ENCODE measurements at regions not wholly inside any gene's neighbourhood (a gene's known extent, or its start where the extent isn't known, plus 50 kb on each side); places are given as distances from the start of the nearest gene placed in this dataset.

DNA sequence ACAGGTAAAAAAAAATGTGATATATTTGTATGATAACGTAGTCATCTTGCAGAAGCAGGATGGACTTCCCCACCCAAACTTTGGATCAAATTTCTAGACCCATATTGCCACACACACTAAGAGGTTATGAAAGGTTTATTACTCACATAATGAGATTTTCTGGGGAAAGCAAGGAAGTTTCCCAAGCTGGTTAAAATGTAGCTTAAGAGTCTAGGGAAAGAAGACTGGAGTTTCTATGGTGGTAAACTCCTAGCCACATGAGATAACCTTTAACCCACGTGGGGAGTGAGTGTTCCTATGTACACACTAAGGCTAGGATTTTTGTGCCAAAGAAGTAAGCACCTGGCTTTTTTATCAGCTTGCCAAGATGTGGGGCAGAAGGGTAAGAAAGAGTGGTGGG is 335.7 kb upstream of the UBE2E3 start:
- TF ChIP-seq, protein P1, sequence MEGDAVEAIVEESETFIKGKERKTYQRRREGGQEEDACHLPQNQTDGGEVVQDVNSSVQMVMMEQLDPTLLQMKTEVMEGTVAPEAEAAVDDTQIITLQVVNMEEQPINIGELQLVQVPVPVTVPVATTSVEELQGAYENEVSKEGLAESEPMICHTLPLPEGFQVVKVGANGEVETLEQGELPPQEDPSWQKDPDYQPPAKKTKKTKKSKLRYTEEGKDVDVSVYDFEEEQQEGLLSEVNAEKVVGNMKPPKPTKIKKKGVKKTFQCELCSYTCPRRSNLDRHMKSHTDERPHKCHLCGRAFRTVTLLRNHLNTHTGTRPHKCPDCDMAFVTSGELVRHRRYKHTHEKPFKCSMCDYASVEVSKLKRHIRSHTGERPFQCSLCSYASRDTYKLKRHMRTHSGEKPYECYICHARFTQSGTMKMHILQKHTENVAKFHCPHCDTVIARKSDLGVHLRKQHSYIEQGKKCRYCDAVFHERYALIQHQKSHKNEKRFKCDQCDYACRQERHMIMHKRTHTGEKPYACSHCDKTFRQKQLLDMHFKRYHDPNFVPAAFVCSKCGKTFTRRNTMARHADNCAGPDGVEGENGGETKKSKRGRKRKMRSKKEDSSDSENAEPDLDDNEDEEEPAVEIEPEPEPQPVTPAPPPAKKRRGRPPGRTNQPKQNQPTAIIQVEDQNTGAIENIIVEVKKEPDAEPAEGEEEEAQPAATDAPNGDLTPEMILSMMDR (IDR thresholded peaks at IDR 0.05; ENCODE audit: insufficient read depth, low read length, poor library complexity, severe bottlenecking) = no peak
- no peak for TF ChIP-seq EZH2phosphoT487 (conservative IDR thresholded peaks at IDR 0.05; ENCODE audit: low read length)

All from SU-DHL-6 (cell line).